ENCODE measurements at regions not wholly inside any gene's neighbourhood (a gene's known extent, or its start where the extent isn't known, plus 50 kb on each side); places are given as distances from the start of the nearest gene placed in this dataset.

GRCh38 chr12:74337951-74338350 lies 199.7 kb upstream of the ATXN7L3B start:
- Histone ChIP-seq H3K79me2 (ENCODE audit: control insufficient read depth, insufficient read depth, low read length) (no peaks in the 10 kb centered on the region), H3K9me3 (ENCODE audit: control extremely low read depth in 1 of 3, control insufficient read depth in 2 of 3, insufficient read depth in 1 of 3, low read length in 2 of 3) (no peaks in the 10 kb centered on the region), H3K27ac (ENCODE audit: low read length in 2 of 2) (no peak overlapping the region), H4K20me1 (ENCODE audit: control insufficient read depth, insufficient read depth, low read length, poor library complexity, severe bottlenecking) (no peaks in the 10 kb centered on the region), H3K27me3 (replicated peaks in 1 of 4; ENCODE audit: control extremely low read depth in 1 of 4, control insufficient read depth in 3 of 4, insufficient read depth in 4 of 4, low read length in 3 of 4) (no peaks in the 10 kb centered on the region), H3K36me3 (replicated peaks in 1 of 2; ENCODE audit: control extremely low read depth in 1 of 2, control insufficient read depth in 1 of 2, extremely low read depth in 1 of 2, insufficient read depth in 2 of 2, low read length in 1 of 2) (no peaks in the 10 kb centered on the region), H3K4me1 (ENCODE audit: control insufficient read depth in 2 of 2, insufficient read depth in 2 of 2, low read length in 2 of 2) (no peaks in the 10 kb centered on the region), H3K4me3 (ENCODE audit: control extremely low read depth in 1 of 5, extremely low read depth in 1 of 5, insufficient read depth in 1 of 5, low read depth in 2 of 5, low read length in 4 of 5) (no peak overlapping the region), H3K9ac (ENCODE audit: low read length) (no peak overlapping the region), H2AFZ (ENCODE audit: insufficient read depth, low read depth, low read length, poor library complexity, severe bottlenecking) (no peak overlapping the region), H3K4me2 (replicated peaks; ENCODE audit: low read depth, low read length, poor library complexity, severe bottlenecking) (no peak overlapping the region)
- Mint-ChIP-seq H3K4me3 (no peak overlapping the region), H3K27me3 (no peaks in the 10 kb centered on the region), H3K27ac (no peak overlapping the region), H3K9me3 (ENCODE audit: insufficient read depth) (peaks cover 2% of the 10 kb centered on the region), H3K4me1 (no peaks in the 10 kb centered on the region)
- DNase-seq, result no peak
- no CpG with 5 or more reads among the region's 1 CpG for WGBS (ENCODE audit: insufficient coverage)
- TF ChIP-seq EZH2 (IDR thresholded peaks at IDR 0.05; ENCODE audit: borderline replicate concordance, insufficient read depth, low read depth, low read length, poor library complexity, severe bottlenecking), result no peak
- TF ChIP-seq CTCF (IDR thresholded peaks at IDR 0.05), result no peak
- ChIA-PET CTCF (no interaction called here), POLR2A (no interaction called here)
- no peak for ATAC-seq (ENCODE audit: low read depth)
- intact Hi-C loops (cut with micrococcal nuclease), result no loop called here

GRCh38 chr12:74339211-74339610 lies 198.4 kb upstream of the ATXN7L3B start:
- TF ChIP-seq EZH2 (IDR thresholded peaks at IDR 0.05; ENCODE audit: borderline replicate concordance, insufficient read depth, low read depth, low read length, poor library complexity, severe bottlenecking) (no peak), CTCF (IDR thresholded peaks at IDR 0.05) (no peak)
- Histone ChIP-seq H3K4me3 (ENCODE audit: control extremely low read depth in 1 of 5, extremely low read depth in 1 of 5, insufficient read depth in 1 of 5, low read depth in 2 of 5, low read length in 4 of 5) (no peak overlapping the region), H3K9ac (ENCODE audit: low read length) (no peak overlapping the region), H4K20me1 (ENCODE audit: control insufficient read depth, insufficient read depth, low read length, poor library complexity, severe bottlenecking) (no peaks in the 10 kb centered on the region), H3K27ac (ENCODE audit: low read length in 2 of 2) (no peak overlapping the region), H3K4me1 (ENCODE audit: control insufficient read depth in 2 of 2, insufficient read depth in 2 of 2, low read length in 2 of 2) (no peaks in the 10 kb centered on the region), H3K27me3 (replicated peaks in 1 of 4; ENCODE audit: control extremely low read depth in 1 of 4, control insufficient read depth in 3 of 4, insufficient read depth in 4 of 4, low read length in 3 of 4) (no peaks in the 10 kb centered on the region), H3K36me3 (replicated peaks in 1 of 2; ENCODE audit: control extremely low read depth in 1 of 2, control insufficient read depth in 1 of 2, extremely low read depth in 1 of 2, insufficient read depth in 2 of 2, low read length in 1 of 2) (no peaks in the 10 kb centered on the region), H3K9me3 (ENCODE audit: control extremely low read depth in 1 of 3, control insufficient read depth in 2 of 3, insufficient read depth in 1 of 3, low read length in 2 of 3) (no peaks in the 10 kb centered on the region), H3K79me2 (ENCODE audit: control insufficient read depth, insufficient read depth, low read length) (no peaks in the 10 kb centered on the region), H3K4me2 (replicated peaks; ENCODE audit: low read depth, low read length, poor library complexity, severe bottlenecking) (no peak overlapping the region), H2AFZ (ENCODE audit: insufficient read depth, low read depth, low read length, poor library complexity, severe bottlenecking) (no peak overlapping the region)
- no peak overlapping the region for H3K27ac Mint-ChIP-seq
- WGBS (ENCODE audit: insufficient coverage), result 38% methylated on average over 1 of the region's 2 CpGs
- no peaks in the 10 kb centered on the region for H3K27me3 Mint-ChIP-seq
- ATAC-seq (ENCODE audit: low read depth), result no peak
- no peaks in the 10 kb centered on the region for H3K4me1 Mint-ChIP-seq
- intact Hi-C loops (cut with micrococcal nuclease), result no loop called here
- H3K9me3 Mint-ChIP-seq (ENCODE audit: insufficient read depth), result no peaks in the 10 kb centered on the region
- H3K4me3 Mint-ChIP-seq, result no peak overlapping the region
- ChIA-PET POLR2A (no interaction called here), CTCF (no interaction called here)
- DNase-seq, result no peak

Measured in B cell (primary cell).